ENCODE measurements at regions not wholly inside any gene's neighbourhood (a gene's known extent, or its start where the extent isn't known, plus 50 kb on each side); places are given as distances from the start of the nearest gene placed in this dataset.

DNA sequence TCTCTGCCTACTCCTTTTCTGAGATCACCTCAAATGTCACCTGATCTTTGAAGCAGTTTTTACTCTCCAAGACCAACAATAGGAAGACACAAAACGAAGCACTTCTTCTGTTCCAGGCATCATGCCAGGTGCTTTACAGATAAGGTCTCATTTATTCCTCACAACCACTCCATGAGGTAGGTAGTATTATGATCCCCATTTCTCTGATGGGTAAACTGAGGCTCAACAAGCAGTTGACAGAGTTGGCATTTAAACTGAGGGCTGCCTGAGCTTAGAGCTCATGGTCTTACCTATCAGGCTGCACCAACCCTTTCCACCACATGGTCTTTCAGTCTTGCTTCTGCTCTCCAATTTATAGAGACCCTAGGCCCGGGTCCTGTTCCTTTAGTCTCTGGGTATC lies 147.2 kb upstream of the JUN start:
- TF ChIP-seq, protein P1, sequence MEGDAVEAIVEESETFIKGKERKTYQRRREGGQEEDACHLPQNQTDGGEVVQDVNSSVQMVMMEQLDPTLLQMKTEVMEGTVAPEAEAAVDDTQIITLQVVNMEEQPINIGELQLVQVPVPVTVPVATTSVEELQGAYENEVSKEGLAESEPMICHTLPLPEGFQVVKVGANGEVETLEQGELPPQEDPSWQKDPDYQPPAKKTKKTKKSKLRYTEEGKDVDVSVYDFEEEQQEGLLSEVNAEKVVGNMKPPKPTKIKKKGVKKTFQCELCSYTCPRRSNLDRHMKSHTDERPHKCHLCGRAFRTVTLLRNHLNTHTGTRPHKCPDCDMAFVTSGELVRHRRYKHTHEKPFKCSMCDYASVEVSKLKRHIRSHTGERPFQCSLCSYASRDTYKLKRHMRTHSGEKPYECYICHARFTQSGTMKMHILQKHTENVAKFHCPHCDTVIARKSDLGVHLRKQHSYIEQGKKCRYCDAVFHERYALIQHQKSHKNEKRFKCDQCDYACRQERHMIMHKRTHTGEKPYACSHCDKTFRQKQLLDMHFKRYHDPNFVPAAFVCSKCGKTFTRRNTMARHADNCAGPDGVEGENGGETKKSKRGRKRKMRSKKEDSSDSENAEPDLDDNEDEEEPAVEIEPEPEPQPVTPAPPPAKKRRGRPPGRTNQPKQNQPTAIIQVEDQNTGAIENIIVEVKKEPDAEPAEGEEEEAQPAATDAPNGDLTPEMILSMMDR (IDR thresholded peaks at IDR 0.05; ENCODE audit: insufficient read depth, low read length) = no peak
- H3K4me3 ChIP-seq (ENCODE audit: low read depth, low read length) = no peak overlapping the region

DNA sequence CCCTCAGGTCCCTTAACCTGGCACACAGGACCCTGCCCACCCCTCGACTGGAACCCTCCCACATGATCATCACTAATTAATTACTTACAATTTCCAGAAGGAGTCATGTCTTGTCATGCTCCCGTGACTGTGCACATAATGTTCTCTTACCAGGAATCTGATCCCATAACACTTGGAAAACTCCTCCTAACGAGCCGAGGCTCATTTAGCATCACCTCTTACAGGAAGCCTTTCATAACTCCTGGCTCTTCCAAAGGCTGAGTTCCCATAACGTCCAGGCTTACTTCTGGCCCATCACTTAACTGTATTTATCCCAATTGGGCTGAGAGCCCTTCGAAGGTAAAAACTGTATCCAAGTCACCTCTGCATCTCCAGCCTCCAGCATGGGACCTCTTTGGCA lies 147.9 kb upstream of the JUN start:
- DNase-seq (ENCODE audit: low read depth) = no peak
- TF ChIP-seq, protein P1 (IDR thresholded peaks at IDR 0.05; ENCODE audit: insufficient read depth, low read length) = no peak
- H3K4me3 ChIP-seq (ENCODE audit: low read depth, low read length) = no peak overlapping the region

More for the DNA sequence above, 147.2 kb upstream of the JUN start:
- DNase-seq (ENCODE audit: low read depth) = no peak

- DNase-seq (ENCODE audit: low read depth) = peak; percentile 88
- TF ChIP-seq, protein P1 (IDR thresholded peaks at IDR 0.05; ENCODE audit: insufficient read depth, low read length) = no peak
- H3K4me3 ChIP-seq (ENCODE audit: low read depth, low read length) = no peak overlapping the region
These were observed 149.2 kb upstream of the JUN start for GRCh38 chr1:58932859-58933598.

- DNase-seq (ENCODE audit: low read depth) = no peak
- no peak overlapping the region for H3K4me3 ChIP-seq (ENCODE audit: low read depth, low read length)
- TF ChIP-seq, protein P1 (IDR thresholded peaks at IDR 0.05; ENCODE audit: insufficient read depth, low read length) = no peak
These were observed 149.7 kb upstream of the JUN start for GRCh38 chr1:58933599-58933926.

- TF ChIP-seq, protein P1 (IDR thresholded peaks at IDR 0.05; ENCODE audit: insufficient read depth, low read length) = no peak
- no peak for DNase-seq (ENCODE audit: low read depth)
- H3K4me3 ChIP-seq (ENCODE audit: low read depth, low read length) = no peak overlapping the region
These were observed 150.9 kb upstream of the JUN start for GRCh38 chr1:58934706-58935105.

GRCh38 chr1:58936973-58937372 lies 153.1 kb upstream of the JUN start:
- DNase-seq (ENCODE audit: low read depth) = no peak
- TF ChIP-seq, protein P1 (IDR thresholded peaks at IDR 0.05; ENCODE audit: insufficient read depth, low read length) = no peak
- no peak overlapping the region for H3K4me3 ChIP-seq (ENCODE audit: low read depth, low read length)

- no peak for DNase-seq (ENCODE audit: low read depth)
- TF ChIP-seq, protein P1 (IDR thresholded peaks at IDR 0.05; ENCODE audit: insufficient read depth, low read length) = no peak
- H3K4me3 ChIP-seq (ENCODE audit: low read depth, low read length) = no peak overlapping the region
These were observed 155.3 kb upstream of the JUN start for GRCh38 chr1:58939146-58939545.

Data from fibroblast of the aortic adventitia (primary cell).